GM12878 (cell line): ENCODE measurements at regions not wholly inside any gene's neighbourhood (a gene's known extent, or its start where the extent isn't known, plus 50 kb on each side); places are given as distances from the start of the nearest gene placed in this dataset.

ENCODE experiments used
- ATAC-seq: fragments of 200-7000 bp; cut with Tn5 transposase; 3 replicates; pipeline ENCODE4 v1.9.1; 2020; ENCODE audit warnings: mild to moderate bottlenecking, moderate library complexity
- BruUV-seq: library from RNA; stranded (reverse); fragments of 400-500 nt; replicated peaks from 2 replicates; lab custom pipeline; 2021; lab: Mats Ljungman, UMichigan
- CTCF ChIA-PET: fragments of 300-600 bp; sonication (Branson Sonifier 250); formaldehyde crosslinking; extraction: SDS; loops from one replicate; lab custom pipeline; 2021; ENCODE audit warnings: inconsistent platforms; lab: Yijun Ruan, JAX
- POLR2A ChIA-PET: fragments of 350-600 bp; formaldehyde crosslinking; extraction: SDS; loops from one replicate; lab custom pipeline; 2021; ENCODE audit warnings: inconsistent platforms; lab: Charles Lee
- RAD21 ChIA-PET: fragments of 300-600 bp; sonication (Branson Sonifier 250); formaldehyde crosslinking; loops from one replicate; lab custom pipeline; 2023; ENCODE audit warnings: antibody characterized with exemption; ENCODE audit not compliant: unreplicated experiment; lab: Charles Lee
- SMC1A ChIA-PET: fragments of 300-600 bp; sonication (Branson Sonifier 250); formaldehyde crosslinking; loops from one replicate; lab custom pipeline; 2023; ENCODE audit not compliant: unreplicated experiment, uncharacterized antibody; lab: Charles Lee
- DNase-seq: peaks from one replicate; pipeline ENCODE4 v3.0.0-alpha.2; 2011; ENCODE audit warnings: low read depth, low spot score
- FAIRE-seq: peaks from 3 replicates; lab custom pipeline; 2011; peaks lifted over from hg19 to GRCh38; lab: Jason Lieb, UNC
- H2AFZ ChIP-seq: 2 replicates; pipeline ENCODE4 v1.6.0; 2011; ENCODE audit warnings: low read depth, low read length, control low read depth; ENCODE audit not compliant: control insufficient read depth
- H3K27ac ChIP-seq: 2 replicates; pipeline ENCODE4 v1.5.1; 2011; ENCODE audit warnings: control low read depth; ENCODE audit not compliant: control insufficient read depth, insufficient read depth
- H3K27me3 ChIP-seq, 2 experiments: replicated peaks in 1 of 2; 2 replicates each; pipeline versions ENCODE4 v1.6.0 to v1.6.1; 2011; ENCODE audit warnings: low read length in 1 of 2; ENCODE audit not compliant: control insufficient read depth in 2 of 2, insufficient read depth in 2 of 2
- H3K36me3 ChIP-seq, 2 experiments: 2 replicates each; pipeline ENCODE4 v1.5.1; 2011; ENCODE audit warnings: low read length in 1 of 2; ENCODE audit not compliant: control insufficient read depth in 2 of 2, insufficient read depth in 2 of 2
- H3K4me1 ChIP-seq: 2 replicates; pipeline ENCODE4 v1.6.1; 2011; ENCODE audit warnings: mild to moderate bottlenecking, low read length, moderate library complexity, mixed read lengths; ENCODE audit not compliant: control insufficient read depth, insufficient read depth
- H3K4me2 ChIP-seq: 2 replicates; pipeline ENCODE4 v1.6.0; 2011; ENCODE audit warnings: control low read depth; ENCODE audit not compliant: control insufficient read depth, insufficient read depth
- H3K4me3 ChIP-seq: fragments of 200-600 bp; sonication (generic); 2 replicates; pipeline ENCODE4 v1.5.1; 2016
- H3K79me2 ChIP-seq: 2 replicates; pipeline ENCODE4 v1.6.0; 2011; ENCODE audit warnings: low read length; ENCODE audit not compliant: control insufficient read depth, insufficient read depth
- H3K9ac ChIP-seq: 2 replicates; pipeline ENCODE4 v1.8.0; 2011; ENCODE audit warnings: low read length, control low read depth, mixed read lengths; ENCODE audit not compliant: control insufficient read depth, insufficient read depth
- H3K9me3 ChIP-seq: replicated peaks from 3 replicates; pipeline ENCODE4 v1.5.1; 2011; ENCODE audit warnings: mild to moderate bottlenecking, low read length; ENCODE audit not compliant: control insufficient read depth, insufficient read depth
- H4K20me1 ChIP-seq: 2 replicates; pipeline ENCODE4 v1.6.0; 2011; ENCODE audit not compliant: control insufficient read depth, insufficient read depth
- ASH2L ChIP-seq: fragments of 300-600, 200-600 bp; sonication (generic); IDR thresholded peaks from 2 replicates; pipeline ENCODE4 v1.6.1; 2017; ENCODE audit warnings: low read depth, mild to moderate bottlenecking, borderline replicate concordance
- CHD2 ChIP-seq: IDR thresholded peaks from 2 replicates; pipeline ENCODE4 v1.6.1; 2011; ENCODE audit warnings: low read depth, low read length, improper control_type of control experiment, borderline replicate concordance
- SMC3 ChIP-seq: IDR thresholded peaks from 2 replicates; pipeline ENCODE4 v1.6.1; 2011; ENCODE audit warnings: low read length, improper control_type of control experiment, borderline replicate concordance
- SREBF1 ChIP-seq: IDR thresholded peaks from 2 replicates; pipeline ENCODE4 v1.6.1; 2012; ENCODE audit warnings: mild to moderate bottlenecking, low read length
- STAT1 ChIP-seq: fragments of 450-650 bp; conservative IDR thresholded peaks from 2 replicates; pipeline ENCODE4 v1.6.1; 2014; ENCODE audit warnings: antibody characterized with exemption, mild to moderate bottlenecking
- WGBS: methylation state at CpG from one replicate; pipeline ENCODE4 v1.1.6; 2016; ENCODE audit warnings: low lambda C conversion rate; ENCODE audit not compliant: insufficient replicate concordance, insufficient coverage; ENCODE audit errors: missing lambda C conversion rate; 5-methylcytosine and 5-hydroxymethylcytosine counted together
- in situ Hi-C: fragments of 300-500 bp; cut with MboI; formaldehyde crosslinking; loops from 9 replicates; pipeline ENCODE4 v1.14.3; 2018; ENCODE audit warnings: mixed read lengths
- intact Hi-C: fragments of 100-400 bp; cut with micrococcal nuclease; formaldehyde crosslinking; loops from one replicate; pipeline ENCODE4 v1.14.2; 2022; ENCODE audit not compliant: unreplicated experiment
- TF ChIP-seq, protein P1 (sequence below): fragments of 450-650 bp; IDR thresholded peaks from 2 replicates; pipeline ENCODE4 v1.6.1; 2017; ENCODE audit warnings: low read depth, mild to moderate bottlenecking, moderate library complexity
- TF ChIP-seq, protein P2 (sequence below): fragments of 450-650 bp; IDR thresholded peaks from 2 replicates; pipeline ENCODE4 v1.6.1; 2017; ENCODE audit warnings: antibody characterized with exemption, mild to moderate bottlenecking, moderate library complexity
- TF ChIP-seq, protein P3 (sequence below): fragments of 450-650 bp; formaldehyde crosslinking; IDR thresholded peaks from 2 replicates; pipeline ENCODE4 v1.5.0; 2022; ENCODE audit warnings: mild to moderate bottlenecking, missing genetic modification characterization
- TF ChIP-seq, protein P4 (sequence below): fragments of 450-650 bp; IDR thresholded peaks from 2 replicates; pipeline ENCODE4 v1.6.1; 2014; ENCODE audit warnings: mild to moderate bottlenecking

DNA sequence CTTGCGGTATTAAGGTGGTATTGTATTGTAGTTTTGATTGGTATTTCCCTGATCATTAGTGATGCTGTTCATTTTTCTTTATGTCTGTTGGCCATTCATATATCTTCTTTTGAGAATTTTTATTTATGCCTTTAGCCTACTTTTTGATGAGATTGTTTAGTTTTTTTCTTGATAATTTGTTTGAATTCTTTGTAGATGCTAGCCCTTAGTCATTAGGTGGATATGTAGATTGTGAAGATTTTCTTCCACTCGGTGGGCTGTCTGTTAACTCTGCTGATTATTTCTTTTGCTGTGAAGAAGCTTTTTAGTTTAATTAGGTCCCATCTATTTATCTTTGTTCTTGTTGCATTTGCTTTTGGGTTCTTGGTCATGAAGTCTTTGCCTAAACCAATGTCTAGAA is 115.4 kb downstream of the VPREB1 start:
- no peak for DNase-seq
- Histone ChIP-seq H3K9ac (no peak overlapping the region), H2AFZ (no peak overlapping the region), H3K9me3 (no peaks in the 10 kb centered on the region), H3K4me3 (no peak overlapping the region), H3K27ac (no peak overlapping the region), H3K36me3 (no peaks in the 10 kb centered on the region), H3K4me2 (no peak overlapping the region), H3K79me2 (no peaks in the 10 kb centered on the region), H3K4me1 (no peaks in the 10 kb centered on the region), H3K27me3 (no peaks in the 10 kb centered on the region), H4K20me1 (no peaks in the 10 kb centered on the region)
- FAIRE-seq = no peak
- ChIA-PET RAD21 (no interaction called here), CTCF (no interaction called here), POLR2A (no interaction called here), SMC1A (interaction anchor here (1.0 kb wide), 1 partner anchor 35 kb away, joined by 3 read pairs; no protein-coding TSS in a partner anchor)
- in situ Hi-C loops (no loop called here), intact Hi-C loops (no loop called here)
- WGBS = 69% methylated on average over 2 of the region's 2 CpGs
- no peak for ATAC-seq
- BruUV-seq = no TSS peak
- TF ChIP-seq, protein P1, sequence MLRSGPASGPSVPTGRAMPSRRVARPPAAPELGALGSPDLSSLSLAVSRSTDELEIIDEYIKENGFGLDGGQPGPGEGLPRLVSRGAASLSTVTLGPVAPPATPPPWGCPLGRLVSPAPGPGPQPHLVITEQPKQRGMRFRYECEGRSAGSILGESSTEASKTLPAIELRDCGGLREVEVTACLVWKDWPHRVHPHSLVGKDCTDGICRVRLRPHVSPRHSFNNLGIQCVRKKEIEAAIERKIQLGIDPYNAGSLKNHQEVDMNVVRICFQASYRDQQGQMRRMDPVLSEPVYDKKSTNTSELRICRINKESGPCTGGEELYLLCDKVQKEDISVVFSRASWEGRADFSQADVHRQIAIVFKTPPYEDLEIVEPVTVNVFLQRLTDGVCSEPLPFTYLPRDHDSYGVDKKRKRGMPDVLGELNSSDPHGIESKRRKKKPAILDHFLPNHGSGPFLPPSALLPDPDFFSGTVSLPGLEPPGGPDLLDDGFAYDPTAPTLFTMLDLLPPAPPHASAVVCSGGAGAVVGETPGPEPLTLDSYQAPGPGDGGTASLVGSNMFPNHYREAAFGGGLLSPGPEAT = no peak
- TF ChIP-seq CHD2 = no peak

DNA sequence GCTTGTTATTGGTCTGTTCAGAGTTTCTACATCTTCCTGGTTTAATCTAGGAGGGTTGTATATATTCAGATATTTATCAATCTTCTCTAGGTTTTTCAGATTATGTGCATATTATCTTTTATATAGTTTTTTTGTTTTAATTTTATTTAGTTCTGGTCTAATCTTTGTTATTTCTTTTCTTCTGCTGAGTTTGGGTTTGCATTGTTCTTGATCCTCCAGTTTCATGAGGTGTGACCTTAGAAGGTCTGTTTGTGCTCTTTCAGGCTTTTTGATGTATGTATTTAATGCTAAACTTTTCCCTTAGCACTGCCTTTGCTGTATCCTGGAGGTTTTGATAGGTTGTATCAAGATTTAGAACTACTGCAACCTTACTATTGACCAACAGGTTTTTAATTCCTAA is 117.7 kb downstream of the VPREB1 start:
- ATAC-seq (no peak), FAIRE-seq (no peak), DNase-seq (no peak)
- CTCF ChIA-PET = no interaction called here
- Histone ChIP-seq H2AFZ (no peak overlapping the region), H3K4me2 (no peak overlapping the region), H3K27me3 (no peaks in the 10 kb centered on the region), H3K9me3 (no peaks in the 10 kb centered on the region), H3K4me3 (no peak overlapping the region), H3K79me2 (no peaks in the 10 kb centered on the region), H3K9ac (no peak overlapping the region), H3K36me3 (no peaks in the 10 kb centered on the region), H4K20me1 (no peaks in the 10 kb centered on the region), H3K4me1 (no peaks in the 10 kb centered on the region), H3K27ac (no peak overlapping the region)
- SMC1A ChIA-PET = no interaction called here
- in situ Hi-C loops = no loop called here
- TF ChIP-seq ASH2L (no peak), SREBF1 (no peak), SMC3 (no peak), STAT1 (no peak)
- TF ChIP-seq, protein P2, sequence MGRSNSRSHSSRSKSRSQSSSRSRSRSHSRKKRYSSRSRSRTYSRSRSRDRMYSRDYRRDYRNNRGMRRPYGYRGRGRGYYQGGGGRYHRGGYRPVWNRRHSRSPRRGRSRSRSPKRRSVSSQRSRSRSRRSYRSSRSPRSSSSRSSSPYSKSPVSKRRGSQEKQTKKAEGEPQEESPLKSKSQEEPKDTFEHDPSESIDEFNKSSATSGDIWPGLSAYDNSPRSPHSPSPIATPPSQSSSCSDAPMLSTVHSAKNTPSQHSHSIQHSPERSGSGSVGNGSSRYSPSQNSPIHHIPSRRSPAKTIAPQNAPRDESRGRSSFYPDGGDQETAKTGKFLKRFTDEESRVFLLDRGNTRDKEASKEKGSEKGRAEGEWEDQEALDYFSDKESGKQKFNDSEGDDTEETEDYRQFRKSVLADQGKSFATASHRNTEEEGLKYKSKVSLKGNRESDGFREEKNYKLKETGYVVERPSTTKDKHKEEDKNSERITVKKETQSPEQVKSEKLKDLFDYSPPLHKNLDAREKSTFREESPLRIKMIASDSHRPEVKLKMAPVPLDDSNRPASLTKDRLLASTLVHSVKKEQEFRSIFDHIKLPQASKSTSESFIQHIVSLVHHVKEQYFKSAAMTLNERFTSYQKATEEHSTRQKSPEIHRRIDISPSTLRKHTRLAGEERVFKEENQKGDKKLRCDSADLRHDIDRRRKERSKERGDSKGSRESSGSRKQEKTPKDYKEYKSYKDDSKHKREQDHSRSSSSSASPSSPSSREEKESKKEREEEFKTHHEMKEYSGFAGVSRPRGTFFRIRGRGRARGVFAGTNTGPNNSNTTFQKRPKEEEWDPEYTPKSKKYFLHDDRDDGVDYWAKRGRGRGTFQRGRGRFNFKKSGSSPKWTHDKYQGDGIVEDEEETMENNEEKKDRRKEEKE = no peak
- TF ChIP-seq, protein P3, sequence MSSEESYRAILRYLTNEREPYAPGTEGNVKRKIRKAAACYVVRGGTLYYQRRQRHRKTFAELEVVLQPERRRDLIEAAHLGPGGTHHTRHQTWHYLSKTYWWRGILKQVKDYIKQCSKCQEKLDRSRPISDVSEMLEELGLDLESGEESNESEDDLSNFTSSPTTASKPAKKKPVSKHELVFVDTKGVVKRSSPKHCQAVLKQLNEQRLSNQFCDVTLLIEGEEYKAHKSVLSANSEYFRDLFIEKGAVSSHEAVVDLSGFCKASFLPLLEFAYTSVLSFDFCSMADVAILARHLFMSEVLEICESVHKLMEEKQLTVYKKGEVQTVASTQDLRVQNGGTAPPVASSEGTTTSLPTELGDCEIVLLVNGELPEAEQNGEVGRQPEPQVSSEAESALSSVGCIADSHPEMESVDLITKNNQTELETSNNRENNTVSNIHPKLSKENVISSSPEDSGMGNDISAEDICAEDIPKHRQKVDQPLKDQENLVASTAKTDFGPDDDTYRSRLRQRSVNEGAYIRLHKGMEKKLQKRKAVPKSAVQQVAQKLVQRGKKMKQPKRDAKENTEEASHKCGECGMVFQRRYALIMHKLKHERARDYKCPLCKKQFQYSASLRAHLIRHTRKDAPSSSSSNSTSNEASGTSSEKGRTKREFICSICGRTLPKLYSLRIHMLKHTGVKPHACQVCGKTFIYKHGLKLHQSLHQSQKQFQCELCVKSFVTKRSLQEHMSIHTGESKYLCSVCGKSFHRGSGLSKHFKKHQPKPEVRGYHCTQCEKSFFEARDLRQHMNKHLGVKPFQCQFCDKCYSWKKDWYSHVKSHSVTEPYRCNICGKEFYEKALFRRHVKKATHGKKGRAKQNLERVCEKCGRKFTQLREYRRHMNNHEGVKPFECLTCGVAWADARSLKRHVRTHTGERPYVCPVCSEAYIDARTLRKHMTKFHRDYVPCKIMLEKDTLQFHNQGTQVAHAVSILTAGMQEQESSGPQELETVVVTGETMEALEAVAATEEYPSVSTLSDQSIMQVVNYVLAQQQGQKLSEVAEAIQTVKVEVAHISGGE (CRISPR knock-in tag) = no peak
- TF ChIP-seq, protein P4, sequence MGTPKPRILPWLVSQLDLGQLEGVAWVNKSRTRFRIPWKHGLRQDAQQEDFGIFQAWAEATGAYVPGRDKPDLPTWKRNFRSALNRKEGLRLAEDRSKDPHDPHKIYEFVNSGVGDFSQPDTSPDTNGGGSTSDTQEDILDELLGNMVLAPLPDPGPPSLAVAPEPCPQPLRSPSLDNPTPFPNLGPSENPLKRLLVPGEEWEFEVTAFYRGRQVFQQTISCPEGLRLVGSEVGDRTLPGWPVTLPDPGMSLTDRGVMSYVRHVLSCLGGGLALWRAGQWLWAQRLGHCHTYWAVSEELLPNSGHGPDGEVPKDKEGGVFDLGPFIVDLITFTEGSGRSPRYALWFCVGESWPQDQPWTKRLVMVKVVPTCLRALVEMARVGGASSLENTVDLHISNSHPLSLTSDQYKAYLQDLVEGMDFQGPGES = no peak
- POLR2A ChIA-PET = no interaction called here
- RAD21 ChIA-PET = no interaction called here
- no TSS peak for BruUV-seq
- intact Hi-C loops = no loop called here
